ENCODE measurements at regions not wholly inside any gene's neighbourhood (a gene's known extent, or its start where the extent isn't known, plus 50 kb on each side); places are given as distances from the start of the nearest gene placed in this dataset.
A peak's percentile ranks its signal among the peaks of the same experiment; 100 is the strongest.

GRCh38 chr1:182293119-182293589 lies 98.4 kb downstream of the GLUL start:
- DNase-seq: no peak

GRCh38 chr1:182292193-182292741 lies 99.3 kb downstream of the GLUL start:
- DNase-seq: no peak

- no peak for DNase-seq
These were observed 99.9 kb downstream of the GLUL start for GRCh38 chr1:182291584-182292192.

- no peak for DNase-seq
These were observed 102.6 kb downstream of the GLUL start for GRCh38 chr1:182288749-182289604.

- no peak for DNase-seq
These were observed 104.8 kb downstream of the GLUL start for GRCh38 chr1:182286761-182287160.

- no peak for DNase-seq
These were observed 107.6 kb downstream of the GLUL start for GRCh38 chr1:182283746-182284544.

- DNase-seq: no peak
These were observed 110.0 kb downstream of the GLUL start for GRCh38 chr1:182281541-182281940.

- DNase-seq: no peak
These were observed 111.1 kb downstream of the GLUL start for GRCh38 chr1:182280504-182280900.

- peak; percentile 46 for DNase-seq
These were observed 111.7 kb downstream of the GLUL start for GRCh38 chr1:182279724-182280503.

GRCh38 chr1:182279302-182279701 lies 112.3 kb downstream of the GLUL start:
- no peak for DNase-seq

- no peak for DNase-seq
These were observed 113.2 kb downstream of the GLUL start for GRCh38 chr1:182278144-182279054.

- DNase-seq: no peak
These were observed 116.3 kb downstream of the GLUL start for GRCh38 chr1:182275271-182275670.

- DNase-seq: no peak
These were observed 117.0 kb downstream of the GLUL start for GRCh38 chr1:182274618-182275017.

GRCh38 chr1:182270731-182271130 lies 120.9 kb downstream of the GLUL start:
- DNase-seq: no peak

- DNase-seq: no peak
These were observed 122.5 kb downstream of the GLUL start for GRCh38 chr1:182269097-182269496.

GRCh38 chr1:182268669-182269068 lies 122.9 kb downstream of the GLUL start:
- no peak for DNase-seq

GRCh38 chr1:182264185-182264584 lies 127.4 kb downstream of the GLUL start:
- DNase-seq: no peak

- DNase-seq: no peak
These were observed 127.9 kb downstream of the GLUL start for GRCh38 chr1:182263706-182264105.

- DNase-seq: no peak
These were observed 129.2 kb downstream of the GLUL start for GRCh38 chr1:182262425-182262824.

GRCh38 chr1:182261655-182262054 lies 129.9 kb downstream of the GLUL start:
- DNase-seq: no peak

- DNase-seq: no peak
These were observed 131.1 kb downstream of the GLUL start for GRCh38 chr1:182260516-182260915.
